GM10248 (cell line): ENCODE measurements at regions not wholly inside any gene's neighbourhood (a gene's known extent, or its start where the extent isn't known, plus 50 kb on each side); places are given as distances from the start of the nearest gene placed in this dataset.

Experiments
- CTCF ChIA-PET: fragments of 300-600 bp; sonication (Branson Sonifier 250); formaldehyde crosslinking; extraction: SDS; loops from one replicate; lab custom pipeline; 2021; ENCODE audit warnings: antibody characterized with exemption; lab: Yijun Ruan, JAX
- POLR2A ChIA-PET: fragments of 350-650 bp; sonication (Branson Sonifier 250); formaldehyde crosslinking; extraction: SDS; loops from one replicate; lab custom pipeline; 2020; ENCODE audit warnings: antibody characterized with exemption; lab: Yijun Ruan, JAX
- DNase-seq: peaks from one replicate; pipeline ENCODE4 v3.0.0; 2012; ENCODE audit errors: extremely low spot score
- CTCF ChIP-seq: IDR thresholded peaks from 2 replicates; pipeline ENCODE4 v1.5.1; 2012; ENCODE audit warnings: mild to moderate bottlenecking, low read depth; ENCODE audit errors: extremely low read depth, missing control alignments, control extremely low read depth

GRCh38 chr9:75775966-75776691 is 114.3 kb upstream of the PCSK5 start:
- no peak for TF ChIP-seq CTCF
- POLR2A ChIA-PET, result no interaction called here
- DNase-seq, result no peak
- CTCF ChIA-PET, result interaction anchor here (1.0 kb wide), 1 partner anchor 32 kb away, joined by 3 read pairs; no protein-coding TSS in a partner anchor

- CTCF ChIA-PET, result no interaction called here
- POLR2A ChIA-PET, result no interaction called here
Observed at GRCh38 chr9:75780185-75780584, 110.3 kb upstream of the PCSK5 start.

GRCh38 chr9:75788006-75788634 is 102.4 kb upstream of the PCSK5 start:
- no peak for DNase-seq
- ChIA-PET POLR2A (no interaction called here), CTCF (interaction anchor here (1.9 kb wide), 1 partner anchor 11 kb away, joined by 4 read pairs; no protein-coding TSS in a partner anchor)
- TF ChIP-seq CTCF, result no peak

More at GRCh38 chr9:75780185-75780584, 110.3 kb upstream of the PCSK5 start:
- TF ChIP-seq CTCF, result no peak
- DNase-seq, result no peak

GRCh38 chr9:75797085-75797580 is 93.3 kb upstream of the PCSK5 start:
- CTCF ChIA-PET, result no interaction called here
- POLR2A ChIA-PET, result no interaction called here
- no peak for TF ChIP-seq CTCF
- no peak for DNase-seq

GRCh38 chr9:75798505-75798904 is 92.0 kb upstream of the PCSK5 start:
- no peak for TF ChIP-seq CTCF
- CTCF ChIA-PET, result interaction anchor here (1.7 kb wide), 1 partner anchor 10 kb away, joined by 4 read pairs; no protein-coding TSS in a partner anchor
- DNase-seq, result no peak
- POLR2A ChIA-PET, result no interaction called here

GRCh38 chr9:75803130-75803529 is 87.3 kb upstream of the PCSK5 start:
- CTCF ChIA-PET, result interaction anchor here (1.2 kb wide), 1 partner anchor 11 kb away, joined by 4 read pairs; no protein-coding TSS in a partner anchor
- TF ChIP-seq CTCF, result no peak
- DNase-seq, result no peak
- POLR2A ChIA-PET, result no interaction called here
